WTC11 (cell line): ENCODE measurements at regions not wholly inside any gene's neighbourhood (a gene's known extent, or its start where the extent isn't known, plus 50 kb on each side); places are given as distances from the start of the nearest gene placed in this dataset.

Source experiments
- AFF4 ChIP-seq: sonication (generic); formaldehyde crosslinking; IDR thresholded peaks from 2 replicates; pipeline ENCODE4 v1.8.1; 2023; ENCODE audit warnings: mild to moderate bottlenecking, missing genetic modification reagents, borderline replicate concordance
- CTCF ChIP-seq: fragments of 200-600 bp; IDR thresholded peaks from 2 replicates; pipeline ENCODE4 v1.8.0; 2022; ENCODE audit warnings: antibody characterized with exemption
- E2F1 ChIP-seq: sonication (generic); formaldehyde crosslinking; IDR thresholded peaks from 2 replicates; pipeline ENCODE4 v1.8.0; 2022; ENCODE audit warnings: mild to moderate bottlenecking, missing genetic modification reagents
- NFE2L1 ChIP-seq: sonication (generic); formaldehyde crosslinking; IDR thresholded peaks from 2 replicates; pipeline ENCODE4 v1.8.1; 2023; ENCODE audit warnings: missing genetic modification reagents
- ZNF232 ChIP-seq: sonication (generic); formaldehyde crosslinking; IDR thresholded peaks from 2 replicates; pipeline ENCODE4 v1.8.0; 2022; ENCODE audit warnings: mild to moderate bottlenecking, missing genetic modification reagents

GRCh38 chr11:59291228-59291627, 67.5 kb upstream of the OR5AN1 start:
- TF ChIP-seq AFF4 (no peak), ZNF232 (CRISPR knock-in tag) (no peak), CTCF (no peak), NFE2L1 (CRISPR knock-in tag) (no peak), E2F1 (CRISPR knock-in tag) (no peak)
